ENCODE measurements at regions not wholly inside any gene's neighbourhood (a gene's known extent, or its start where the extent isn't known, plus 50 kb on each side); places are given as distances from the start of the nearest gene placed in this dataset.

DNA sequence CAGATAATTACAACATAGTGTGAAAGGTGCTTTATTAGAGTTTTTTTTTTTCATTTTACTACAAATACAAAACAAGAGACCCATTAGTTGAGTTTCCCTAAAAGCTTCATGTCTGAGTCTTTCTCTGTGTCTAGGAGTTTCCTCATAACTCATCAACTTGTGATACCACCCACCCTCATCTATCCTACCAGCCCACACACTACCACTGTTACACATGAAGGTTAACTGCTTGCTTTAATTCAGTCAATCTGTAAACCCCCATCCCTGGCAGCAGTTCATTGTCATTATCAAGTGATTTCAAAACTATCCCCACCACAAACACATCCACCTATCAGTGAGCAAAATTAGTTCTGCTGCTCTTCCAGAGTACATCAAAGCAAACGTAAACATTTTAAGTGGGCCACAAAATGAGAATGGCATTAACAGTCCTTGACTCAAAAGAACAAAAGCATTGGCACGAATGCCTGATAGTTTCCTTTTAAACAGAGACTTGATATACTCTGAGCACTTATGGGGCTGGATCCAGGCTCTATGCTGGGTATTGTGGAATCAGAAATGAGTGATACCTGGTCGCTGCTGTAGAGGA, 331.6 kb upstream of the FAM241A start:
- TF ChIP-seq POLR2AphosphoS5 (IDR thresholded peaks at IDR 0.05; ENCODE audit: borderline replicate concordance, low read depth, low read length), result no peak
- no peak for TF ChIP-seq EZH2 (IDR thresholded peaks at IDR 0.05)

Measured in SK-N-MC (cell line).